T-helper 2 cell treated with Interferon-gamma antibody and Interleukin-4, amounts not matched to agents 100 ng/mL and 5 ng/mL, for 36 hours (primary cell): ENCODE measurements at regions not wholly inside any gene's neighbourhood (a gene's known extent, or its start where the extent isn't known, plus 50 kb on each side); places are given as distances from the start of the nearest gene placed in this dataset.
"Not testable (repeated sequence)": the region's sequence is repeated elsewhere in the genome, so short reads cannot be mapped to it uniquely, and the experiment has no call there.

Experiments
- intact Hi-C: fragments of 100-400 bp; cut with micrococcal nuclease; formaldehyde crosslinking; loops from one replicate; pipeline ENCODE4 v1.15.1; 2023

DNA sequence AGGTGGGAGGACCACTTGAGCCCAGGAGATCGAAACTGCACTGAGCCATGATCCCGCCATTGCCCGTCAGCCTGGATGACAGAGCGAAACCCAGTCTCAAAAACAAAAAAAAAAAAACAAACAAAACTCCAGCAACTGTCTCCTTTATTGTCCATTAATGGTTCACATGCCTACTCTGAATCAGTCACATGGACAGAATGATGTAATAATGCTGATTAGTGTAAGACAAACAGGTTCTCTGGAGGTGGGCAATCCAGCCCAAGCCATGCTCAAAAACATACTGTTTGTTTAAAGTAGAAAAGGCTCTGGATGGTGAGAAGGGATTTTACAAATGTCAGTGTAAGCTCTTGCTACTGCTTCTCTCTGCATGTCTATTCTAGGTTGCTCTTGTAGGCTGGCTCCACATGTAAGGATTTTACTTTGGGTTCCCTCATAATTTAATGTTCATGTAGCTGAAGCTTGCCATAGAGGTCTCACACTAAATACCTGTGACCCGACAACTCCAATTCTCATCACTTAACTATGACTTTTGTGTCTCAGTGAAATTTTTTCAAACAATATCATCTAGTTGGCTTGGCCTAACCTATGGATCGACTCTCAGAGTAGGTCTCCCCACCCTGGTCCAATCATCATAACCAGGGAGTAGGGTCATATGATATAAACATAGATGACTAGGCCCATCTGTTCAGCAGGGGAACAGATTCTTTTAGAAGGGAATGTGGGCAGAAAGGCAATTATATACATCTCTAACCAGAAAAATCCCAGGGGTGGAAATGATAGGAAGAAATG, 83.9 kb upstream of the SLC39A10 start:
- intact Hi-C loops, result no loop called here

GRCh38 chr2:195570329-195570728, 86.7 kb upstream of the SLC39A10 start:
- intact Hi-C loops, result no loop called here

DNA sequence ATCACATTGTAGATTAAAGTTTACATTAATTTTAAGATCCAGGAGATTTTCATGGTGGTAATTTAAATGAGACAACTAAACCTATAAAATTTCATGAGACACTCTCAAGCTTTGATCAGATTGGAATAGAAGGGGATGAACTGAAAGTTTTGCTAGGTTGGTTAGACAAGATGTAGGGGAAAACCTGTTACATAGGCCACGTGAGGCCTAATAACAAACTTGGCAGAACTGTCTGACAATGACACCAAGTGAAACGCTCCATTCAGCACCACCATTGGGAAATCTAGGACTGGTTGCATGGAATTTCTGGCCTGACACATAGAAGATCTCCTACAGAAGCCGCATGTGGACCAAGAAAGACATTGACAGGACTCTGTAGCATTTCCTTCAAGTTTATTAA, 87.8 kb upstream of the SLC39A10 start:
- intact Hi-C loops, result no loop called here

DNA sequence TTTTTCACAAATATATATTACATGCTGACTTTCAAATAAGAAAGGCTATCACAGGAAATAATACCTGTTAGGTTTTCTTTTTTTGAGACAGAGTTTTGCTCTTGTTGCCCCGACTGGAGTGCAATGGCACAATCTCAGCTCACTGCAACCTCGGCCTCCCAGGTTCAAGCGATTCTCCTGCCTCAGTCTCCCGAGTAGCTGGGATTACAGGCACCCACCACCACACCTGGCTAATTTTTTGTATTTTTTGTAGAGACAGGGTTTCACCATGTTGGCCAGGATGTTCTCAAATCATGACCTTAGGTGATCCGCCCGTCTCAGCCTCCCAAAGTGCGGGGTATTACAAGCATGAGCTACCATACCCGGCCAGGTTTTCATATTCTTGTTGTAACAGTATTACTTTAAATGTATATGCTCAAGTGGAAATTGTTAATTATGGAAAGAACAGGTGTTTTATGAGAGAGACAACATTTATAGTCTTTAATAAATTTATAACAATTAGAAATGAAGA, 92.3 kb upstream of the SLC39A10 start:
- intact Hi-C loops, result loop anchor here (1.0 to 5.0 kb wide), 4 partner anchors 28 to 678 kb away; partner anchors contain the start of gene SLC39A10

- intact Hi-C loops, result loop anchor here (1.0 to 5.0 kb wide), 4 partner anchors 28 to 678 kb away; partner anchors contain the start of gene SLC39A10
Measured at GRCh38 chr2:195563857-195564512, 93.0 kb upstream of the SLC39A10 start.

- intact Hi-C loops, result loop anchor here (5.0 kb wide), 2 partner anchors 599 to 679 kb away; no protein-coding TSS in a partner anchor
Measured at GRCh38 chr2:195562570-195563566, 94.2 kb upstream of the SLC39A10 start.

DNA sequence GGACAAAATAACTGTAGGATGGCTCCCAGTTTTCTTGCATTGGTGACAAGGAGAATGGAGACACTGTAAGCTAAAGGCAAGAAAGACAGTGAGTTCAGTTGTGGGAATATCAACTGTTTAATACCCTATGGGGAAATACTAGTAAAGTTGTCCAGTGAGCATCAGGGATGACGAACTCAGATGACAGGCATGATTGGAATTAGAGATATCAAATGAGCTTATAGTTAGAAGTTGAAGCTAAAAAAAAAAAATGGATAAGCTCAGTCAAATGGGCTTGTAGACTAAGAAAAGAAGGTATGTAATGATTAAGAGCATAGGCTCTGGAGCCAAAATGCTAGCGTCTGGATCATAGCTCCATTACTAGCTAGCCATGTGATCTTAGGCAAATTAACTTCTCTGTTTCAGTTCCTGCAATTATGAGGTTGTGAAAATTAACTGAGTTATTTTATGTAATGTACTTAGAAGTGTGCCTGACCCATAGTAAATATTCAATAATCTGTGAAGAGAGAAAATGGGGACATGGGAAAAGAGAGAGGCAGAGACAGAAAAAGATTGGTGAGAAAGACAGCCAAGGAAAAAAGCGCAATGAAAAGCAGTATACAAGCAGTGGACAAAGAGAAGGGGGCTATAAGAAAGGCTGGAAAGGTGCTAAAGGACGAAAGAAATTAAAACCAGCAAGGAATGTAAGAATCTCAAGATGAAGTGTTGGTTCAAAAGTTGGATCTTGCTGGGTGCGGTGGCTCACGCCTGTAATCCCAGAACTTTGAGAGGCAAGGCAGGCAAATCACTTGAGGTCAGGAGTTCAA, 95.7 kb upstream of the SLC39A10 start:
- intact Hi-C loops, result loop anchor here (5.0 kb wide), 2 partner anchors 601 to 681 kb away; no protein-coding TSS in a partner anchor

DNA sequence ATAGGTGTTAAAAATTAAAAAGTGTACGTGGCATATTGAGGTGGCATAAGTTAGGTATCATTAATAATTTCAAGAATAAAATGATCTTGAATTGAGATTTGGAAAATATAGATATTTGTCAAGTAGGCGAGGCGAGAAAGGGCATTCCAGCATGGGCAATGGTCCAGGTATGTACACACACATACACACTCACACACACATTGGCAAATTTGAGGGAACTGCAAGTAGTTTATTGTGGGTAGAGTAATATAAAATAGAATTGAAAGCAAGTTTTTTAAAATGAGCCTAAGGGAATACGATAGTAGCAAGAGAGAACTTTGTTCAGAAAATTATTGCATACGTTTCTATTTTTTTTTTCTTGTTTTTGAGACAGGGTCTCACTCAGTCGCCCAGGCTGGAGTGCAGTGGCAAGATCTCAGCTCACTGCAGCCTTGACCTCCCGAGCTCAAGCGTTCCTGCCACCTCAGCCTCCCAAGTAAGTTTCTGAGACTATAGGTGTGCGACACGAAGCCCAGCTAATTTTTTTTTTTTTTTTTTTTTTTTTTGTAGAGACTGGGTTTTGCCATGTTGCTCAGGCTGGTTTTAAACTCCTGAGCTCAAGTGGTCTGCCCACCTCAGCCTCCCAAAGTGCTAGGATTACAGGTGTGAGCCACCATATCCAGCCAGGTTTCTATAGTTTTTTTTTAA, 96.7 kb upstream of the SLC39A10 start:
- intact Hi-C loops, result loop anchor here (5.0 kb wide), 2 partner anchors 602 to 682 kb away; no protein-coding TSS in a partner anchor

- intact Hi-C loops, result loop anchor here (1.0 to 5.0 kb wide), 6 partner anchors 15 to 509 kb away; partner anchors contain the start of gene DNAH7
Measured at GRCh38 chr2:195559431-195559914, 97.6 kb upstream of the SLC39A10 start.

DNA sequence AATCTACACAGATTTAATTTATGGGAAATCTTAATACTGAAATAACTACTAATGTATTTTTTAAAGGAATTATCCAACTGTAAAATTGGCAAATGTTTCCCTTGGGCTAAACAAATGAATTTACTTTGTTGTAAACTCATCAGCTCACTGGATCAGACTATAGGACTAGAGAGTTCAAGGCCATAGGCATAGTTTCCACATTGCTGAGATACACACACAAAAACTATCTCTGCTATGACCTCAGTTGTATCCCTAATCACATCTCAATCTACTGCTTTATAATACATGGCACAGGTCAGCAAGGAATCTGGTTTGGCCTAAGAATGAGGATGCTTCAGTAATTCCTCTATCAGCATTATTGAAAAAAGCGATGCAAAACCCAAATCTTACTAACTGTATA, 101.1 kb upstream of the SLC39A10 start:
- intact Hi-C loops, result loop anchor here (5.0 kb wide), 1 partner anchor 36 kb away; no protein-coding TSS in a partner anchor

DNA sequence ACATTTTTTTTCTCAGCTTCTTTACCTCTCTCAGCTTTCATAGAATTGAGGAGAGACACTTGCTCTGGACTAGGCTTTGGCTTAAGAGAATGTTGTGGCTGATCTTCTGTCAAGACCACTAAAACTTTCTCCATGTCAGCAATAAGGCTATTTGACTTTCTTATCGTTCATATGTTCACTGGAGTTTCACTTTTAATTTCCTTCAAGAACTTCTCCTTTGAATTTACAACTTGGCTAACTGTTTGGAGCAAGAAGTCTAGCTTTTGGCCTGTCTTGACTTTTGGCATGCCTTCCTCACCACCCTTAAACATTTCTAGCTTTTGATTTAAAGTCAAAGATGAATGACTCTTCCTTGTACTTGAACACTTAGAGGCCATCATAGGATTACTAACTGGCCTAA, 104.4 kb upstream of the SLC39A10 start:
- intact Hi-C loops, result no loop called here

- intact Hi-C loops, result no loop called here
Measured at GRCh38 chr2:195548198-195548940, 108.7 kb upstream of the SLC39A10 start.

GRCh38 chr2:195547268-195547840, 109.7 kb upstream of the SLC39A10 start:
- intact Hi-C loops, result not testable (repeated sequence)

DNA sequence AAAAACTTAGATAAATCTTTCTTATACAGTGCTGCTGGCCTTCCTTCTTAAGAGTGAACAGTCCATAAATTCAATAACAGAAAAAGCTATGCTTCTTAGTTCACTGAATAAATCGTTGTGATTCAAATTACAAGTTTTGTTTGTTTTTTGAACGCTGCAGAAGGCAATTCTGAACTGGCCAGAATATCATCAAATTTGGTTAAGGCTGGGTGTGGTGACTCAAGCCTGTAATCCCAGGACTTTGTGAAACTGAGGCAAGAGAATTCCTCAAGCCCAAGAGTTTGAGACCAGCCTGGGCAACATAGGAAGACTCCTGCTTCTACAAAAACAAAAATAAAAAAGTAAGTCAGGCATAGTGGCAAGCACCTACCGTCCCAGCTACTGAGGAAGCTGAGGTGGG, 111.2 kb upstream of the SLC39A10 start:
- intact Hi-C loops, result no loop called here

DNA sequence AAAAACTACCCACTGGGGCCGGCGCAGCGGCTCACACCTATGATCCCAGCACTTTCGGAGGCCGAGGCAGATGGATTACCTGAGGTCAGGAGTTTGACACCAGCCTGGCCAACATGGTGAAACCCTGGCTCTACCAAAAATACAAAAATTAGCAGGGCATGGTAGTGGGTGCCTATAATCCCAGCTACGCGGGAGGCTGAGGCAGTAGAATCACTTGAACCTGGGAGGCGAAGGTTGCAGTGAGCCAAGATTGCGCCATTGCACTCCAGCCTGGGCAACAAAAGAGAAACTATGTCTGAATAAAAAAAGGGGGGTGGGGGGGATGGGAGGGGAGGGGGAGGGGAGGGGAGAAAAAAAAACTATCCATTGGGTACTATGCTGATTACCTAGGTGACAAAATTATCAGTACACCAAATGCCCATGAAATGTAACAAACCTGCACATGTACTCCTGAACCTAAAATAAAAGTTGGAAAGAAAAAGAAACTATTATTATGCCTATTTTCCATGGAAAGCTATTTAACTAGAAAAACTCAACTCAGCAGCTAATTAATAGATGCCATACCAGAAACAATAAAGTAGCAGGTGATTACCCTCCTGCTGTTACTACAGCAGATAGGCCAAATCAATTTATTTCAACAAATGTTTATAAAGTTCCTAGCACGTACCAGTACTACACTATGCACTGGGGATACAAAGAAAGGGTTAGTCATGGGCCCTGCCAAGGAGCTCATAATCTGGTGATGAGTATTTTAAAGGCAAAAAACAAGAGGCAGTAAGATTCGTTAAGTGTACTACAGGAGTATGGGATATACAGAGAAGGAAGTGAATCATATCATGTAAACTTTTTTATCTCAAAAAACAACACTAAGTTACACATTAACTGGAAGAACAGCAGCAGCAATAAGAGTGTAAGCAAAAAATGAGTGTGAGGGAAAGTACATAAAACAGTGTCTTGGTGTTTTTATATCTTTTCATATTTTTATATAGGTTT, 112.8 kb upstream of the SLC39A10 start:
- intact Hi-C loops, result loop anchor here (1.0 kb wide), 2 partner anchors 8 to 15 kb away; no protein-coding TSS in a partner anchor

- intact Hi-C loops, result no loop called here
Measured at GRCh38 chr2:195543063-195543462, 114.0 kb upstream of the SLC39A10 start.

DNA sequence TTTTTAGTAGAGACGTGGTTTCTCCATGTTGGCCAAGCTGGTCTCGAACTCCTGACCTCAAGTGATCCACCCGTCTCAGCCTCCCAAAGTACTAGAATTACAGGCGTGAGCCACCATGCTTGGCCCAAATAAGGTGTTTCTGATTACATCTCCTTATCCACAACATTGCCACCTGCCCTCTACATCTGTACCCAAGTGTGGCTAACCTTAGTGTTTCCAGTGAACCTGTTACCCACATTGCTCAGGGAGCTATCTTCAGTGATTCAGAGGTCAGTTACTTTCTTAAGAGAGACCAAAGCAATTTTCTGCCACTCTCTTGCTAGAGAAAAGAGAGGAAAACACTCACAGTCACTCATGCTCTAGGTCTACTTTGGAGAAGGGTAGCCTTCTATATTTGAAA, 115.0 kb upstream of the SLC39A10 start:
- intact Hi-C loops, result no loop called here
